ENCODE measurements at regions not wholly inside any gene's neighbourhood (a gene's known extent, or its start where the extent isn't known, plus 50 kb on each side); places are given as distances from the start of the nearest gene placed in this dataset.

DNA sequence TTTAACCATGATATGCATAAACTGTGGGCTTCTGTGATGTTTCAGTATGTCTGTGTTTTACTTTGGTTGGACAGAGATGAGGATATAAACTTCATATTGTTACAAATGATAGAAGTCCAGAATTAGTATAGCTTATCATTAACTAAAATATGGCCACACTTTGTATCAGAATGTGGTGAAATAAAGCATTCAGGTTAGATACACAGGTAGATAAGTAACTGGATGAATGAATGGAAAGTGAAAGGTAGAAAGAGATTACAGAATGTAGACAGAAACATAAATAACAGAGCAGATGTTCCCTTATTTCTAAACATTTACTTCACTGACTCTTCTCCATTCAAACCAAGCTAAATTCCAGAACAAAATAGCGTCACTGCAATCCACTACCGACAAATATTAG is 1033.8 kb downstream of the CDH18 start:
- Histone ChIP-seq H3K27ac (no peak overlapping the region), H3K4me3 (no peak overlapping the region), H3K4me1 (no peaks in the 10 kb centered on the region), H3K9me3 (no peaks in the 10 kb centered on the region), H3K36me3 (no peaks in the 10 kb centered on the region), H3K27me3 (no peaks in the 10 kb centered on the region)
- intact Hi-C loops (cut with DNase I) = no loop called here
- TF ChIP-seq POLR2AphosphoS5 (IDR thresholded peaks at IDR 0.05; ENCODE audit: insufficient read depth in 1 of 2, low read depth in 1 of 2) (no peak), POLR2A (IDR thresholded peaks at IDR 0.05) (no peak)
- TF ChIP-seq, protein P1, sequence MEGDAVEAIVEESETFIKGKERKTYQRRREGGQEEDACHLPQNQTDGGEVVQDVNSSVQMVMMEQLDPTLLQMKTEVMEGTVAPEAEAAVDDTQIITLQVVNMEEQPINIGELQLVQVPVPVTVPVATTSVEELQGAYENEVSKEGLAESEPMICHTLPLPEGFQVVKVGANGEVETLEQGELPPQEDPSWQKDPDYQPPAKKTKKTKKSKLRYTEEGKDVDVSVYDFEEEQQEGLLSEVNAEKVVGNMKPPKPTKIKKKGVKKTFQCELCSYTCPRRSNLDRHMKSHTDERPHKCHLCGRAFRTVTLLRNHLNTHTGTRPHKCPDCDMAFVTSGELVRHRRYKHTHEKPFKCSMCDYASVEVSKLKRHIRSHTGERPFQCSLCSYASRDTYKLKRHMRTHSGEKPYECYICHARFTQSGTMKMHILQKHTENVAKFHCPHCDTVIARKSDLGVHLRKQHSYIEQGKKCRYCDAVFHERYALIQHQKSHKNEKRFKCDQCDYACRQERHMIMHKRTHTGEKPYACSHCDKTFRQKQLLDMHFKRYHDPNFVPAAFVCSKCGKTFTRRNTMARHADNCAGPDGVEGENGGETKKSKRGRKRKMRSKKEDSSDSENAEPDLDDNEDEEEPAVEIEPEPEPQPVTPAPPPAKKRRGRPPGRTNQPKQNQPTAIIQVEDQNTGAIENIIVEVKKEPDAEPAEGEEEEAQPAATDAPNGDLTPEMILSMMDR (IDR thresholded peaks at IDR 0.05) = no peak
- no peak for DNase-seq (ENCODE audit: extremely low spot score in 2 of 2)

DNA sequence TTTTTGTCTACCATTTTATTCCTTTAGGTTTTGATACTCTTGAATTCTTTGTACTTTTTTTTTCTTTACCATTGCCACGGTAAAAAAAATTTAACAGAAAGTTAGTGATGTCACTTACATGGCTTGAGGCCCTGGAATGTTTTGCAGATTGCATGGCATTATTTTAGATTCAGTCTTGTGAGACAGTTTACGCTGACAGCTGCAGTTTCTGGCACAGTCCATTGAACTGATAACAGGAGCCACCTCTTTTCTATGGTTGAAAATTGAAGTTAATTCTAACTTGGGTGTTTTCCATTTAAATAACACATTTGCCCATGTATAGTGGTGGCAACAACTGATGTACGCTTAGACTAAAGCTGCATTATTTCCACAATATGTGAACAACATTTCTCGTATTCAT is 1028.5 kb downstream of the CDH18 start:
- no peaks in the 10 kb centered on the region for H3K27me3 ChIP-seq
- no peaks in the 10 kb centered on the region for H3K4me1 ChIP-seq
- H3K4me3 ChIP-seq = no peak overlapping the region
- DNase-seq (ENCODE audit: extremely low spot score in 2 of 2) = no peak
- H3K36me3 ChIP-seq = no peaks in the 10 kb centered on the region
- H3K9me3 ChIP-seq = no peaks in the 10 kb centered on the region
- H3K27ac ChIP-seq = no peak overlapping the region
- no peak for TF ChIP-seq POLR2AphosphoS5 (IDR thresholded peaks at IDR 0.05; ENCODE audit: insufficient read depth in 1 of 2, low read depth in 1 of 2)
- TF ChIP-seq, protein P1 (IDR thresholded peaks at IDR 0.05) = no peak
- no peak for TF ChIP-seq POLR2A (IDR thresholded peaks at IDR 0.05)
- intact Hi-C loops (cut with DNase I) = no loop called here

DNA sequence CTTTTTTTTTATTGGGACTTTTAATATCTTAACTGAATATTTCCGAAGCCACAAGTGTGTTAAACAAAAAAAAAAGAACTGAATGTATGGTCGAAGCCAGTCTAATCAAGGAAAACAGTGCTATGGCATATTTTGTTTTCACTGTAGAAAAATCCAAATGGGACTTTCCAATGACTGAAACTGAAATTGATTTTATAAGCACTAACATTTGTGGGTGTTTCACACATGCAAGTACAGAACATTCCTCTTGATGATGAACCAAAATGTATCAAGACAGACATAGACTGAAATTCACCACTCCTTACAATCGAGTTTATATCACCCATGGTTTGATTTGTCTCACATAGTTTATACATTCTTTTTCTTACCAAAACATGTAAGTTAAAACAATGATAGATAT is 1026.8 kb downstream of the CDH18 start:
- no peaks in the 10 kb centered on the region for H3K9me3 ChIP-seq
- H3K36me3 ChIP-seq = no peaks in the 10 kb centered on the region
- H3K4me1 ChIP-seq = no peaks in the 10 kb centered on the region
- no peak for TF ChIP-seq POLR2AphosphoS5 (IDR thresholded peaks at IDR 0.05; ENCODE audit: insufficient read depth in 1 of 2, low read depth in 1 of 2)
- TF ChIP-seq, protein P1 (IDR thresholded peaks at IDR 0.05) = no peak
- TF ChIP-seq POLR2A (IDR thresholded peaks at IDR 0.05) = no peak
- no peaks in the 10 kb centered on the region for H3K27me3 ChIP-seq
- no peak overlapping the region for H3K4me3 ChIP-seq
- H3K27ac ChIP-seq = no peak overlapping the region
- no peak for DNase-seq (ENCODE audit: extremely low spot score in 2 of 2)
- intact Hi-C loops (cut with DNase I) = no loop called here

DNA sequence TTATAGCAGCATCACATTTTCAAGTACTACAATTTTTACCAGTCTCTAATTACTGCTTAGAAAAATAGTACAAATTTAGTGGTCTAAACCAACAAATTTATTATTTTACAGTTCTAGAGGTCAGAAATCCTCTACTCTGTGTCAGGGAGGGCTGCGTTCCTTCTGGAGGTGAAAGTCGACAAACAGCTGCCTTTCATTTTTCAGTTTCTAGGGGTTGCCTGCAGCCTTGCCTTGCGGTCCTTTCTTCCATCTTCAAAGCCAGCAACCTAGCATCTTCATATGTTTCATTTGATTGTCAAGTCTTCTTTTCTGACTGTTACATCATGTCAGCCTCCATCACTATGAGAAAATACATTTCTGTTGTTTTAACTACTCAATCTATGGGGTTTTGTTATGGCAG is 1022.1 kb downstream of the CDH18 start:
- H3K36me3 ChIP-seq = no peaks in the 10 kb centered on the region
- intact Hi-C loops (cut with DNase I) = no loop called here

DNA sequence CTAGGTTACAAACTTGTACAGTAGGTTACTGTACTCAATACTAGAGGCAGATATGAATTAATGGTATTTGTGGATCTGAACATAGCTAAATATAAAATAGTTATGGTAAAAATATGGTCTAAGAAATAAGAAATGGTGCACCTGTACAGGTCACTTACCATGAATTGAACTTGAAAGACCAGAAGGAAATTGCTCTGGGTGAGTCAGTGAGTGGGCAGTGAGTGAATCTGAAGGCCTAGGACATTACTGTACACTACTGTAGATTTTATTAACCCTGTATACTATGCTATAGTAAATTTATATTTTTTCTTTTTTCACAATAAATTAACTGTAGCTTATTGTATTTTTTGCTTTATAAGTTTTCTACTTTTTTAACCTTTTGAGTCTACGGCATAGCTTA is 1020.4 kb downstream of the CDH18 start:
- no peaks in the 10 kb centered on the region for H3K27me3 ChIP-seq
- DNase-seq (ENCODE audit: extremely low spot score in 2 of 2) = no peak
- no peaks in the 10 kb centered on the region for H3K4me1 ChIP-seq
- H3K4me3 ChIP-seq = no peak overlapping the region
- no peak overlapping the region for H3K27ac ChIP-seq
- H3K36me3 ChIP-seq = no peaks in the 10 kb centered on the region
- TF ChIP-seq POLR2A (IDR thresholded peaks at IDR 0.05) = no peak
- TF ChIP-seq POLR2AphosphoS5 (IDR thresholded peaks at IDR 0.05; ENCODE audit: insufficient read depth in 1 of 2, low read depth in 1 of 2) = no peak
- TF ChIP-seq, protein P1 (IDR thresholded peaks at IDR 0.05) = no peak
- H3K9me3 ChIP-seq = no peaks in the 10 kb centered on the region
- intact Hi-C loops (cut with DNase I) = no loop called here

More for the DNA sequence above, 1022.1 kb downstream of the CDH18 start:
- Histone ChIP-seq H3K27me3 (no peaks in the 10 kb centered on the region), H3K9me3 (no peaks in the 10 kb centered on the region), H3K4me1 (no peaks in the 10 kb centered on the region), H3K4me3 (no peak overlapping the region), H3K27ac (no peak overlapping the region)
- no peak for DNase-seq (ENCODE audit: extremely low spot score in 2 of 2)
- no peak for TF ChIP-seq POLR2AphosphoS5 (IDR thresholded peaks at IDR 0.05; ENCODE audit: insufficient read depth in 1 of 2, low read depth in 1 of 2)
- TF ChIP-seq, protein P1 (IDR thresholded peaks at IDR 0.05) = no peak
- no peak for TF ChIP-seq POLR2A (IDR thresholded peaks at IDR 0.05)

All from vagina (tissue), 2 donors.